ENCODE measurements at regions not wholly inside any gene's neighbourhood (a gene's known extent, or its start where the extent isn't known, plus 50 kb on each side); places are given as distances from the start of the nearest gene placed in this dataset.

DNA sequence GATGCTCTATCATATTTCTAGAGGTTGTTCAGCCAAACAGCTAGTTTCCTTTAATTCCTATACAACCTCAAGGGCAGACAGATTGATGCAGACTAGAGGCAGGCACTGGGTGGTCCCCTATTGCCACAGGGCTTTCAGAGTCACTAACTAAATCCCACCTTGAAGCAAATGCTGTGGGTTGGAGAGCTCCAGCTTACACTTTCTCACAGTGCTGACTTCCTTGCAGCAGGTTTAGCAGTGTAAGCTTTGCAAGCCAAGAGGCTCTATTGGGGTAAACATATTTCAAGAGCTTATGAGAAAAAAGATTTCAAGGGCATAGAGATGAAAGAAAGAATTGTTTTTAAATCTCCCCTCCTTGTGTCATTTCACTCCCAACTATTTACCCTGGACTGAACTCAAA is 366.5 kb upstream of the CRIM1 start:
- TF ChIP-seq POLR2A (IDR thresholded peaks at IDR 0.05), result no peak
- TF ChIP-seq, protein P1, sequence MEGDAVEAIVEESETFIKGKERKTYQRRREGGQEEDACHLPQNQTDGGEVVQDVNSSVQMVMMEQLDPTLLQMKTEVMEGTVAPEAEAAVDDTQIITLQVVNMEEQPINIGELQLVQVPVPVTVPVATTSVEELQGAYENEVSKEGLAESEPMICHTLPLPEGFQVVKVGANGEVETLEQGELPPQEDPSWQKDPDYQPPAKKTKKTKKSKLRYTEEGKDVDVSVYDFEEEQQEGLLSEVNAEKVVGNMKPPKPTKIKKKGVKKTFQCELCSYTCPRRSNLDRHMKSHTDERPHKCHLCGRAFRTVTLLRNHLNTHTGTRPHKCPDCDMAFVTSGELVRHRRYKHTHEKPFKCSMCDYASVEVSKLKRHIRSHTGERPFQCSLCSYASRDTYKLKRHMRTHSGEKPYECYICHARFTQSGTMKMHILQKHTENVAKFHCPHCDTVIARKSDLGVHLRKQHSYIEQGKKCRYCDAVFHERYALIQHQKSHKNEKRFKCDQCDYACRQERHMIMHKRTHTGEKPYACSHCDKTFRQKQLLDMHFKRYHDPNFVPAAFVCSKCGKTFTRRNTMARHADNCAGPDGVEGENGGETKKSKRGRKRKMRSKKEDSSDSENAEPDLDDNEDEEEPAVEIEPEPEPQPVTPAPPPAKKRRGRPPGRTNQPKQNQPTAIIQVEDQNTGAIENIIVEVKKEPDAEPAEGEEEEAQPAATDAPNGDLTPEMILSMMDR (IDR thresholded peaks at IDR 0.05), result no peak
